ENCODE measurements at regions not wholly inside any gene's neighbourhood (a gene's known extent, or its start where the extent isn't known, plus 50 kb on each side); places are given as distances from the start of the nearest gene placed in this dataset.

- Histone ChIP-seq H3K4me3 (ENCODE audit: insufficient read length, low read depth) (no peak overlapping the region), H3K27me3 (ENCODE audit: insufficient read depth, insufficient read length) (no peaks in the 10 kb centered on the region), H3K9me3 (ENCODE audit: insufficient read depth, low read length) (no peaks in the 10 kb centered on the region), H3K4me1 (ENCODE audit: insufficient read depth, insufficient read length) (no peaks in the 10 kb centered on the region), H3K36me3 (ENCODE audit: insufficient read depth, insufficient read length, low read length) (no peaks in the 10 kb centered on the region), H3K9ac (ENCODE audit: insufficient read length, low read depth) (no peak overlapping the region)
- peak; percentile 1 for DNase-seq (ENCODE audit: low read depth, low spot score)
- TF ChIP-seq SUZ12 (IDR thresholded peaks at IDR 0.05; ENCODE audit: extremely low read depth, insufficient read depth, insufficient read length) (no peak), YY1 (IDR thresholded peaks at IDR 0.05; ENCODE audit: insufficient read depth, insufficient read length) (no peak), ZNF274 (IDR thresholded peaks at IDR 0.05; ENCODE audit: low read depth, low read length) (no peak)
Observed at GRCh38 chr10:10010397-10010796, 1007.3 kb upstream of the CELF2 start.

GRCh38 chr10:10014846-10015245, 1002.8 kb upstream of the CELF2 start:
- Histone ChIP-seq H3K9me3 (ENCODE audit: insufficient read depth, low read length) (no peaks in the 10 kb centered on the region), H3K9ac (ENCODE audit: insufficient read length, low read depth) (no peak overlapping the region), H3K4me1 (ENCODE audit: insufficient read depth, insufficient read length) (no peaks in the 10 kb centered on the region), H3K36me3 (ENCODE audit: insufficient read depth, insufficient read length, low read length) (no peaks in the 10 kb centered on the region), H3K27me3 (ENCODE audit: insufficient read depth, insufficient read length) (no peaks in the 10 kb centered on the region), H3K4me3 (ENCODE audit: insufficient read length, low read depth) (no peak overlapping the region)
- TF ChIP-seq ZNF274 (IDR thresholded peaks at IDR 0.05; ENCODE audit: low read depth, low read length) = no peak
- no peak for TF ChIP-seq YY1 (IDR thresholded peaks at IDR 0.05; ENCODE audit: insufficient read depth, insufficient read length)
- no peak for TF ChIP-seq SUZ12 (IDR thresholded peaks at IDR 0.05; ENCODE audit: extremely low read depth, insufficient read depth, insufficient read length)
- DNase-seq (ENCODE audit: low read depth, low spot score) = no peak

DNA sequence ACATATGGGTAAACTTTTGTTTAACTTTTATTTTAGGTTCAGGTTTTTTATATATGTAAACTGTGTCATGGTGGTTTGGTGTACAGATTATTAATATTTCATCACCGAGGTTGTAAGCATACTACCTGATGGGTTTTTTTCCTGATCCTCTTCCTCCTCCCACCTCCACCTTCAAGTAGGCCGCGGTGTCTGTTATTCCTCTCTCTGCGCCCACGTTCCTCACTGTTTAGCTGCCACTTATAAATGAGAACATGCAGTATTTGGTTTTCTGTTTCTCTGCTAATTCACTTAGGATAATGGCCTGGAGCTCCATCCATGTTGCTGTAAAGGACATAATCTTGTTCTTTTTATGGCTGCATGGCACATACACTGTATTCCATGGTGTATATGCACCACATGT, 1000.0 kb upstream of the CELF2 start:
- no peak for TF ChIP-seq SUZ12 (IDR thresholded peaks at IDR 0.05; ENCODE audit: extremely low read depth, insufficient read depth, insufficient read length)
- TF ChIP-seq YY1 (IDR thresholded peaks at IDR 0.05; ENCODE audit: insufficient read depth, insufficient read length) = no peak
- no peak for TF ChIP-seq ZNF274 (IDR thresholded peaks at IDR 0.05; ENCODE audit: low read depth, low read length)
- Histone ChIP-seq H3K9me3 (ENCODE audit: insufficient read depth, low read length) (no peaks in the 10 kb centered on the region), H3K36me3 (ENCODE audit: insufficient read depth, insufficient read length, low read length) (no peaks in the 10 kb centered on the region), H3K9ac (ENCODE audit: insufficient read length, low read depth) (no peak overlapping the region), H3K27me3 (ENCODE audit: insufficient read depth, insufficient read length) (no peaks in the 10 kb centered on the region), H3K4me3 (ENCODE audit: insufficient read length, low read depth) (no peak overlapping the region), H3K4me1 (ENCODE audit: insufficient read depth, insufficient read length) (no peaks in the 10 kb centered on the region)
- no peak for DNase-seq (ENCODE audit: low read depth, low spot score)

- H3K9ac ChIP-seq (ENCODE audit: insufficient read length, low read depth) = no peak overlapping the region
Observed at GRCh38 chr10:10020945-10021344, 996.7 kb upstream of the CELF2 start.

GRCh38 chr10:10032991-10033390, 984.7 kb upstream of the CELF2 start:
- no peak overlapping the region for H3K9ac ChIP-seq (ENCODE audit: insufficient read length, low read depth)
- no peak for TF ChIP-seq ZNF274 (IDR thresholded peaks at IDR 0.05; ENCODE audit: low read depth, low read length)
- no peak for TF ChIP-seq YY1 (IDR thresholded peaks at IDR 0.05; ENCODE audit: insufficient read depth, insufficient read length)
- TF ChIP-seq SUZ12 (IDR thresholded peaks at IDR 0.05; ENCODE audit: extremely low read depth, insufficient read depth, insufficient read length) = no peak
- H3K4me1 ChIP-seq (ENCODE audit: insufficient read depth, insufficient read length) = no peaks in the 10 kb centered on the region
- H3K27me3 ChIP-seq (ENCODE audit: insufficient read depth, insufficient read length) = no peaks in the 10 kb centered on the region
- no peak overlapping the region for H3K4me3 ChIP-seq (ENCODE audit: insufficient read length, low read depth)
- no peaks in the 10 kb centered on the region for H3K36me3 ChIP-seq (ENCODE audit: insufficient read depth, insufficient read length, low read length)
- H3K9me3 ChIP-seq (ENCODE audit: insufficient read depth, low read length) = no peaks in the 10 kb centered on the region
- DNase-seq (ENCODE audit: low read depth, low spot score) = no peak

More at GRCh38 chr10:10020945-10021344, 996.7 kb upstream of the CELF2 start:
- no peak overlapping the region for H3K4me3 ChIP-seq (ENCODE audit: insufficient read length, low read depth)
- no peaks in the 10 kb centered on the region for H3K36me3 ChIP-seq (ENCODE audit: insufficient read depth, insufficient read length, low read length)
- TF ChIP-seq YY1 (IDR thresholded peaks at IDR 0.05; ENCODE audit: insufficient read depth, insufficient read length) = no peak
- no peak for TF ChIP-seq SUZ12 (IDR thresholded peaks at IDR 0.05; ENCODE audit: extremely low read depth, insufficient read depth, insufficient read length)
- no peak for TF ChIP-seq ZNF274 (IDR thresholded peaks at IDR 0.05; ENCODE audit: low read depth, low read length)
- DNase-seq (ENCODE audit: low read depth, low spot score) = no peak
- no peaks in the 10 kb centered on the region for H3K9me3 ChIP-seq (ENCODE audit: insufficient read depth, low read length)
- no peaks in the 10 kb centered on the region for H3K27me3 ChIP-seq (ENCODE audit: insufficient read depth, insufficient read length)
- H3K4me1 ChIP-seq (ENCODE audit: insufficient read depth, insufficient read length) = no peaks in the 10 kb centered on the region

DNA sequence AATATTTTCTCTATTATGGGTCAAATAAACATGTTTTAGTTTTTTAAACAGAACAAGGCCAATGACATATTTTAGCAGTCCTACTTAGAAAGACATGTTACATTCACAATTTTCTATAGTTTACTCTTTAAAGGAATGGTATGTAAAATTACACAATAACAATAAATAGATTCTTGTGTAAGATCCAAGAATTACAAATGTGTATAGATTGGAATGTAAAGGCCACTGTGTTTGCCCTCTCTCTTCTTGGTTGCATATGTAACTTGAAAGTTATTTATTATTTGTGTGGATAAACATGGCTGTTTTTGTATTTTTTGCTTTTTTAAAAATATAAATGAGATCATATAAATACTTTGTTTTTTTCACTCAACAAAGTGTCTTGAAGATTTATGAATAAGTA, 979.3 kb upstream of the CELF2 start:
- H3K27me3 ChIP-seq (ENCODE audit: insufficient read depth, insufficient read length) = no peaks in the 10 kb centered on the region
- H3K9ac ChIP-seq (ENCODE audit: insufficient read length, low read depth) = no peak overlapping the region
- no peak overlapping the region for H3K4me3 ChIP-seq (ENCODE audit: insufficient read length, low read depth)
- no peaks in the 10 kb centered on the region for H3K4me1 ChIP-seq (ENCODE audit: insufficient read depth, insufficient read length)
- TF ChIP-seq ZNF274 (IDR thresholded peaks at IDR 0.05; ENCODE audit: low read depth, low read length) (no peak), YY1 (IDR thresholded peaks at IDR 0.05; ENCODE audit: insufficient read depth, insufficient read length) (no peak), SUZ12 (IDR thresholded peaks at IDR 0.05; ENCODE audit: extremely low read depth, insufficient read depth, insufficient read length) (no peak)
- H3K9me3 ChIP-seq (ENCODE audit: insufficient read depth, low read length) = no peaks in the 10 kb centered on the region
- no peak for DNase-seq (ENCODE audit: low read depth, low spot score)
- H3K36me3 ChIP-seq (ENCODE audit: insufficient read depth, insufficient read length, low read length) = no peaks in the 10 kb centered on the region

- TF ChIP-seq ZNF274 (IDR thresholded peaks at IDR 0.05; ENCODE audit: low read depth, low read length) (no peak), SUZ12 (IDR thresholded peaks at IDR 0.05; ENCODE audit: extremely low read depth, insufficient read depth, insufficient read length) (no peak), YY1 (IDR thresholded peaks at IDR 0.05; ENCODE audit: insufficient read depth, insufficient read length) (no peak)
- H3K27me3 ChIP-seq (ENCODE audit: insufficient read depth, insufficient read length) = no peaks in the 10 kb centered on the region
- no peak for DNase-seq (ENCODE audit: low read depth, low spot score)
- H3K9me3 ChIP-seq (ENCODE audit: insufficient read depth, low read length) = no peaks in the 10 kb centered on the region
- no peaks in the 10 kb centered on the region for H3K36me3 ChIP-seq (ENCODE audit: insufficient read depth, insufficient read length, low read length)
- H3K4me1 ChIP-seq (ENCODE audit: insufficient read depth, insufficient read length) = no peaks in the 10 kb centered on the region
- H3K9ac ChIP-seq (ENCODE audit: insufficient read length, low read depth) = no peak overlapping the region
- no peak overlapping the region for H3K4me3 ChIP-seq (ENCODE audit: insufficient read length, low read depth)
Observed at GRCh38 chr10:10039595-10039994, 978.1 kb upstream of the CELF2 start.
